ENCODE measurements at regions not wholly inside any gene's neighbourhood (a gene's known extent, or its start where the extent isn't known, plus 50 kb on each side); places are given as distances from the start of the nearest gene placed in this dataset.

GRCh38 chr5:8290721-8291120 lies 421.8 kb downstream of the MTRR start:
- no peak for TF ChIP-seq CTCF (conservative IDR thresholded peaks at IDR 0.05 in 1 of 2, IDR thresholded peaks at IDR 0.05 in 1 of 2; ENCODE audit: low read depth in 1 of 2, low read length in 2 of 2)
- TF ChIP-seq EZH2 (IDR thresholded peaks at IDR 0.05; ENCODE audit: low read length, missing control alignments), result no peak

Data from fibroblast of lung (primary cell).